Muscle layer of colon (tissue), 2 donors: ENCODE measurements at regions not wholly inside any gene's neighbourhood (a gene's known extent, or its start where the extent isn't known, plus 50 kb on each side); places are given as distances from the start of the nearest gene placed in this dataset.

Experiments
- H3K27ac ChIP-seq: one replicate; pipeline ENCODE4 v1.7.0; 2013; ENCODE audit warnings: low read depth, mild to moderate bottlenecking, low read length, moderate library complexity
- H3K27me3 ChIP-seq, 2 donors: one replicate each; pipeline ENCODE4 v1.7.0; 2013; ENCODE audit warnings: low read length in 2 of 2, mild to moderate bottlenecking in 2 of 2; ENCODE audit not compliant: insufficient read depth in 2 of 2, control insufficient read depth in 1 of 2
- H3K36me3 ChIP-seq: one replicate; pipeline ENCODE4 v1.7.0; 2013; ENCODE audit warnings: mild to moderate bottlenecking, low read length; ENCODE audit not compliant: insufficient read depth
- H3K4me1 ChIP-seq: one replicate; pipeline ENCODE4 v1.7.0; 2013; ENCODE audit warnings: mild to moderate bottlenecking, low read length; ENCODE audit not compliant: insufficient read depth
- H3K4me3 ChIP-seq, 2 donors: one replicate each; pipeline ENCODE4 v1.7.0; 2013; ENCODE audit warnings: low read length in 2 of 2, low read depth in 1 of 2, mild to moderate bottlenecking in 1 of 2, moderate library complexity in 1 of 2
- H3K9ac ChIP-seq: one replicate; pipeline ENCODE4 v1.7.0; 2013; ENCODE audit warnings: low read length
- H3K9me3 ChIP-seq: one replicate; pipeline ENCODE4 v1.7.0; 2013; ENCODE audit warnings: mild to moderate bottlenecking, low read length
- donor health status: abdominal sarcoma.
- donor health status: Adenocarcinoma of cecum.

GRCh38 chr13:47025791-47026447 is 129.1 kb upstream of the HTR2A start:
- H3K27ac ChIP-seq = no peak overlapping the region
- H3K9me3 ChIP-seq = no peaks in the 10 kb centered on the region
- H3K9ac ChIP-seq = no peak overlapping the region
- H3K36me3 ChIP-seq = no peaks in the 10 kb centered on the region
- H3K4me3 ChIP-seq = no peak overlapping the region
- H3K4me1 ChIP-seq = no peaks in the 10 kb centered on the region
- no peaks in the 10 kb centered on the region for H3K27me3 ChIP-seq

DNA sequence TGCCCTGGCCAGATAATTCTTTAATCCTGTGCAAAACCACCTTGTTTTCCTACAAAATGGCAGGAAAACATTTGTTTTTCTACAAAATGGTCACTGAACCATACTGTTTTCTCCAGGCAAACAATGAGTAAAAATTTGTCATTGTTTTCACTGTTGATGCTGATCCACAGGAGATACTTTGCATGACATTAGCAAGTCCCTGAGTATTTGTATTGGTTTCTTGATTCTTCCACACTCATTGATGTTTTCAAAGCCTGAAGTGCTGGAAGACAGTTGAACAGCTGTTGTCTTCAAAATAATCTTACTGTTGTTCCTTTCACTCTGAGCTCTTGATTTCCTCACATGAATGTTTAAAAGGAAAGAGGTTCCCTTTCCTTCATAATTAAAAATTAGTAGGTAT is 123.1 kb upstream of the HTR2A start:
- Histone ChIP-seq H3K4me3 (no peak overlapping the region), H3K27ac (no peak overlapping the region), H3K27me3 (no peaks in the 10 kb centered on the region), H3K9ac (no peak overlapping the region), H3K36me3 (no peaks in the 10 kb centered on the region), H3K9me3 (no peaks in the 10 kb centered on the region), H3K4me1 (no peaks in the 10 kb centered on the region)

DNA sequence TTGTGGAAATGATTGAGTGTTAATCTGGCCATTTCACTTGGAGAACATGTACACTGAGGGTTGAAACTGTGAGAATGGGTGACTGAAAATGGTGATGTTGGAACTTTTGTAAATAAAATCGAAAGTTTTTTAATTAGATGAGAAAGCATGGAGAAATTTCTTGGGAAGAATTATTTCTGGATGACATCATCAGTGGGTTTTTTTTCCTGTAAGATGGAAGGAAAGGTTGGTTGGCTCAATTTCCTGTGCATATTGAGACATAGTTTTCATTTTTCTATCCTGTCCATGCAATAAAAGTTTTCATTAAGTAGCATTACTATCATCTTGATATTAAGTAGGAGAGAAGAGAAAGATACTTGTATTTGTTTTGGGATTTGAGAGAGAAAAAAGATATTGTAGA is 120.6 kb upstream of the HTR2A start:
- H3K4me1 ChIP-seq = no peaks in the 10 kb centered on the region

GRCh38 chr13:47008318-47008717 is 111.5 kb upstream of the HTR2A start:
- peaks cover 0 to 4% of the 10 kb centered on the region in 2 donors for H3K27me3 ChIP-seq
- no peak overlapping the region for H3K9ac ChIP-seq
- no peaks in the 10 kb centered on the region for H3K36me3 ChIP-seq
- H3K4me1 ChIP-seq = no peaks in the 10 kb centered on the region
- no peak overlapping the region for H3K27ac ChIP-seq
- no peaks in the 10 kb centered on the region for H3K9me3 ChIP-seq
- H3K4me3 ChIP-seq = no peak overlapping the region

More for the DNA sequence above, 120.6 kb upstream of the HTR2A start:
- Histone ChIP-seq H3K9ac (no peak overlapping the region), H3K27me3 (no peaks in the 10 kb centered on the region), H3K4me3 (no peak overlapping the region), H3K27ac (no peak overlapping the region), H3K9me3 (no peaks in the 10 kb centered on the region), H3K36me3 (no peaks in the 10 kb centered on the region)

DNA sequence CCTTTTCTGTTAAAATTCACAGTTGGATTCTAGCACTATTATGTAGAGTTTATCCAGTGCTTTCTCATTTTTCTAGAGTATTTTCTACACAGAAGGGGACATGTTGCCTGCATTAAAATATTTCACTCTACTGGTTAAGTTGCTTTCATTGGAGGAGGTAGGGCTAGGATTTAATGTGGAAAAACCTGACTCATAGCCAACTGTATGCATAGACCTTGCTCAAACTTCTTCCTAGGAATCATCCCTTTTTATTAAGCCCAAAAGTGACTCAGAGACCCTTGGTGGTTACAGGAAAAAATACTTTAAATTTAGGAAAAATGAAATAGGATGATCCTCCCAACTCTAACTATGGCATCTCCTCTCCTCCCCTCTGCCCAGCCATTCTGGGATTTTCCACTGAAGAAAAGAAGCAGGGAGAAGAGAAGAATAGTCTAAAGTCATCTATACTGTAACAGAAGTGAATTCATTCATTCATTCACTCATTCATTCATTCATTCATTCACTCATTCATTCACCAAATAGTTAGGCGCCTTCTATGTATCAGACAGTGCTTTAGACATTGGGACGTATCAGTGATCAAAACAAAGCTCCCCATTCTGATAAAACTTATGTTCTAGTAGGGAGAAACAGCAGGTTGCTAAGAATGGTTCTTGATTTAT is 109.0 kb upstream of the HTR2A start:
- no peaks in the 10 kb centered on the region for H3K36me3 ChIP-seq
- H3K4me1 ChIP-seq = no peaks in the 10 kb centered on the region
- no peak overlapping the region for H3K9ac ChIP-seq
- H3K27me3 ChIP-seq = peaks cover 0 to 4% of the 10 kb centered on the region in 2 donors
- no peak overlapping the region for H3K4me3 ChIP-seq
- H3K9me3 ChIP-seq = no peaks in the 10 kb centered on the region
- H3K27ac ChIP-seq = no peak overlapping the region

- Histone ChIP-seq H3K27me3 (peaks cover 0 to 4% of the 10 kb centered on the region in 2 donors), H3K27ac (no peak overlapping the region), H3K9me3 (no peaks in the 10 kb centered on the region), H3K4me1 (no peaks in the 10 kb centered on the region), H3K9ac (no peak overlapping the region), H3K4me3 (no peak overlapping the region), H3K36me3 (no peaks in the 10 kb centered on the region)
Observed at GRCh38 chr13:47004540-47004939, 107.7 kb upstream of the HTR2A start.

DNA sequence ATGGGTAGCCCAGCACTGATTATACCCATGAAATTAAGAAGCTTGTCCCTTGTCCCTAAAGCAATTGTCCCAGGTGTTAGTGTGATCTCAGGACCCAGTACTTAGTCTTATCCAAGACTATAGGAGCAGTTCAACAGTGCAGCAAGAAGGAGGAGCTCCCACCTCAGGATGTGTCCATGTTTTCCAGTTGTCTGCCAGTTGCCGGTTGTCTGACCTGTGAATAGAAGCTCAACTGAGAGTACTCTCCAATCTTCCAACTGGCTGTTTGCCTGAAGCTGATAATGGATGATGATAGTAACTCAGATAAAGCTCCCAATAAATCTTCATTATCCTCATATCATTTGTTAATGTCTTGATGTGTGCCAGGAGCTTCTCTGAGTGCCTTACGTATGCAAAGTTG is 107.2 kb upstream of the HTR2A start:
- Histone ChIP-seq H3K9ac (no peak overlapping the region), H3K27me3 (peaks cover 0 to 4% of the 10 kb centered on the region in 2 donors), H3K9me3 (no peaks in the 10 kb centered on the region), H3K4me1 (no peaks in the 10 kb centered on the region), H3K4me3 (no peak overlapping the region), H3K27ac (no peak overlapping the region), H3K36me3 (no peaks in the 10 kb centered on the region)

DNA sequence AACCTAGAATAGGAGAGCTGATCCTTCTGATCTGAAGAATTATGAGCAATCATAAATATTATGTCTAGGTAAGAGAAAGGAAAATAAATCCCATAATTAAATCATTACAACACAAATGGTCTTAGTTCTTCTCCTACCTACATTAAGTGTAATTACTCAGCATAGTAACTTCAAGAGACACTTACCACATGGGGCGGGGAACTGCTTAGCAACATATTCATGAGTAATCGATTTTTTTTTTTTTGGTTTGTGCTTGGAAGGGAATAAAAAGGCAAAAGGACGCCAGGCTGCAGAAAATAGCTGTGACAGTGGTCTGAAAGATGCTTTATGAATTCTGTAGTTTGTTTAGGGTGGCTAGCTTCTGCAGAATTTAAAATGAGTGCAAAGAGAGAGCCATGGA is 103.3 kb upstream of the HTR2A start:
- Histone ChIP-seq H3K36me3 (no peaks in the 10 kb centered on the region), H3K9me3 (no peaks in the 10 kb centered on the region), H3K4me1 (no peaks in the 10 kb centered on the region), H3K27ac (no peak overlapping the region), H3K4me3 (no peak overlapping the region), H3K9ac (no peak overlapping the region), H3K27me3 (peaks cover 0 to 4% of the 10 kb centered on the region in 2 donors)

- Histone ChIP-seq H3K4me1 (no peaks in the 10 kb centered on the region), H3K4me3 (no peak overlapping the region), H3K27me3 (no peaks in the 10 kb centered on the region), H3K36me3 (no peaks in the 10 kb centered on the region), H3K27ac (no peak overlapping the region), H3K9ac (no peak overlapping the region), H3K9me3 (no peaks in the 10 kb centered on the region)
Observed at GRCh38 chr13:46996316-46997030, 99.6 kb upstream of the HTR2A start.

DNA sequence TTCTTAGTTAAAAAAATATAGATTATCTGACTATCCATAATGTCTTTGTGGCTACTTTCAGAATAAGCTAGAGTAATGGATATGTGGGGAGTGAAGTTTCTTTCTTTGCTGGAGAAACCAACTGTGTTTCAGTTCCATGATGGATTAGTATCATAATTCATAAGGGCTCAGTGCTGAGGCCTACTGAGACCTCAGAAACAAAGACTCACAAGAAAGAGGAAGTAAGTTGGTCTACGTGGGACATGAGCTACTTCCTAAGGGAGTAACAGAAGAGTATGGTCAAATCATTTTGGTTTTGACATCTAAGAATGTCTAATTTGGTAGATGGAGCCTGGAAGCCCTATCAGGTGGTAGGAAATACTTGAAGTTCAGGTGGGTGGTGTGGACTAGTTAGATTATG is 99.0 kb upstream of the HTR2A start:
- H3K27ac ChIP-seq = no peak overlapping the region
- no peaks in the 10 kb centered on the region for H3K36me3 ChIP-seq
- H3K9ac ChIP-seq = no peak overlapping the region
- H3K4me1 ChIP-seq = no peaks in the 10 kb centered on the region
- H3K27me3 ChIP-seq = no peaks in the 10 kb centered on the region
- H3K4me3 ChIP-seq = no peak overlapping the region
- no peaks in the 10 kb centered on the region for H3K9me3 ChIP-seq

- no peaks in the 10 kb centered on the region for H3K36me3 ChIP-seq
- H3K27me3 ChIP-seq = no peaks in the 10 kb centered on the region
- H3K9me3 ChIP-seq = no peaks in the 10 kb centered on the region
- no peaks in the 10 kb centered on the region for H3K4me1 ChIP-seq
- no peak overlapping the region for H3K27ac ChIP-seq
- no peak overlapping the region for H3K9ac ChIP-seq
- no peak overlapping the region for H3K4me3 ChIP-seq
Observed at GRCh38 chr13:46994492-46994891, 97.6 kb upstream of the HTR2A start.
